GM20431 (cell line): ENCODE measurements at regions not wholly inside any gene's neighbourhood (a gene's known extent, or its start where the extent isn't known, plus 50 kb on each side); places are given as distances from the start of the nearest gene placed in this dataset.

Experiments
- in situ Hi-C: fragments of 300-500 bp; cut with MseI, MboI; formaldehyde crosslinking; loops from one replicate; pipeline ENCODE4 v1.15.0; 2020; ENCODE audit warnings: low sequenced_read_pairs; ENCODE audit not compliant: unreplicated experiment

DNA sequence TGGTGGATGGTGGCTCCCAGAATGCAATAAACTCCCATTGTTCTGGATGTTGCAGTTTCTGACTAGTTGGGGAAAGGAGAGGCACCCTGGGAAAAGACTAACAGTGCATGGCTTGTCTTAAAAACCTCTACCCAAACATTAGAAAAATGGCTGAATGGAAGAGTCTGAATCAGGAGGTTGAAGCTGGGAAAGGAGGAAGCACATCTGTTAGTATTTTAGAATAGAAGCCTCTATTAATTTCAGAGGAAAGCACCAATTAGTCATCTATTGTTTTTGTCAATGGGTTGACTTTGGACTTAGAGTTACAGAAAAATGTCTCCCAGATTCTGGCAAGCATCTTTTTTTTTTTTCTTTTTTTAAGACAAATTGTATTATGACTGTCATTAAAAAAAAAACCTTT, 56.1 kb upstream of the ELMO1 start:
- in situ Hi-C loops = loop anchor here (25.0 kb wide), 1 partner anchor 332 kb away; the partner anchor contains the start of gene NME8

DNA sequence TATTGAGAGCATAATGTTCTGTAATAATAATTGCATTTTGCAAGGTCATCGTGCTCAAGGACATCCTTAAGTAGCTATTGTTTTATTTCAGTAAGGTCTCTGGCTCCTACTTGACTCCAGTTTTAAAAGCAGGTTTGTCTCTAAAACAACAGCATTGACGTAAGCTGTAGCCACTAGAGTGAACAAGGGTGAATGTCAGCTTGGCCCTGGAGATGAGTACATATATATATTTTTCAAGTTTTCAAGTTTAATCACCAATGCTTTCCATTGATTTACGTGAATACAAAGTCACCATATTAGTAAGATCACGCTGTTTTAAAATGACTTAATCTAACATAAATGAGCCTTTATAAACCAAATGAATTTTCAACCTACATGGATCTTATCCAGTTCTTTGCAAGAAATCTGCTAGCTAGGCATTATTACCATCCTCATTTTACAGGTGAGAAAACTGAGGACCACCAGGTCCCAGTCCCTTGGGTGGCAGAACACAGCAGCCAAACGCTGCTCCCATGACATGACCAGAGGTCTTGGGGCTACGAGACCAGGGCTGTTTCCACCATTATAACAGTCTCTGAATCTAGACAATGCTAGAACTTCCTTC, 57.2 kb upstream of the ELMO1 start:
- in situ Hi-C loops = loop anchor here (25.0 kb wide), 1 partner anchor 331 kb away; the partner anchor contains the start of gene NME8

DNA sequence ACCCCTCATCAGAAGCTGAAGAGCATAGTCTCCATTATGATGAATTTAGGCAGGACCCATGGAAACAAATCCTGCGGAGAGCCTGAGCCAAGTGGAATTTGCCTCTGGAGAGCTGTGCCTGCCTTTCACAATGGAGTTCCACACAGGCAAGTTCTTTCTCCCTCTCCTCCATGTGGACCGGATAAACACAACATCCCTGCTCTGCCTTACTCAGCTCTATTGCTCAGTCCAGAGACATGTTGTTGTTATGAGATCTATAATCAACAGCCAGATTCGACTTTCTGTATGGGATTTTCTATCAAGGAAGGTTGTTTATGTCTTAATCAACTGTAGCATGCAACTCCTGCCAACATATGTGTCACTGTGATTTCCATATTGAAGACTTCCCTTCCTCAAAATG, 59.5 kb upstream of the ELMO1 start:
- in situ Hi-C loops = loop anchor here (25.0 kb wide), 1 partner anchor 329 kb away; the partner anchor contains the start of gene NME8

DNA sequence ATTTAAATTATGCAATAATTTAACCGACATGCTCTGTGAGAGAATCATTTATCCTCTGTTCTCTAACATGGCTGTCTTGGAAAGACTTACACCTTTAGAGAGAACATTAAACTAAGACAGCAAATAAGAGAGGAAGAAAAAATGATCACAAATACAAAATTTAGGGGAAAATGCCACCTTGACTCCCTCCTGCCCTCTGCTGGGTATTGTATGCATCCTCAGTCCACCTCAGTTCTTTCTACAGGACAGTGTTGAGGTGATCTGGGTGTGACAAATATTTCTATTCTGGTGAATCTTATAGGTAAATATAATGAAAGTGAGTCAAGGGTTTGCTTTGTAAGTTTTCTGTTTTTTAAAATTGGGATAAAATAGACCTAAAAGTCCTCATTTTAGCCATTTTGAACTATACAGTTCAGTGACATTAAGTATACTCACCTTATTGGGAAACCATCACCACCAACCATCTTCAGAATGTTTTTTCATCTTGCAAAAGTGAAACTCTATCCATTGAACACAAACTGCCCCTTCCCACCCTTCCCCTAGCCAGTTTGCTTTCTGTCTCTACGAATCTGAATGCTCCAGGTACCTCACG, 61.5 kb upstream of the ELMO1 start:
- in situ Hi-C loops = loop anchor here (25.0 kb wide), 1 partner anchor 327 kb away; the partner anchor contains the start of gene NME8

DNA sequence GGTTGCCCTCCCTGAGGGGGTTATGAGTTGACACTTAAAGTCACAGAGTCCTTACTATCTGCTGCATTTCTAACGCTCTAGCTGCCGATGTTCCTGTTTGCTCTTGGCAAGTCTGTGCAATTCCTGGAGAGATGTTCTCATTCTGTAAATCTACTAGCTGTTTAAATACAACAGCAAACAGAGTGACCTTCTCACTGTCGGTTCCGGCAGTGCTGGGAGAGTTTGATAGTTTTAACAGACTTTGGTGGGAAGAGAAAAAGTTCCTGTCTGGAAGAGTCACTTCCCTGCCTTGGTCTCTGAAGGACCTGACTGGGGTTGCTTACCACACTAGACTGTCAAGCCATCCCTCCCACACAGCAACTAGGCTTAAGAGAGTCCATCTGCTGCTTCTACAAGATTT, 63.3 kb upstream of the ELMO1 start:
- in situ Hi-C loops = loop anchor here (25.0 kb wide), 1 partner anchor 325 kb away; the partner anchor contains the start of gene NME8

DNA sequence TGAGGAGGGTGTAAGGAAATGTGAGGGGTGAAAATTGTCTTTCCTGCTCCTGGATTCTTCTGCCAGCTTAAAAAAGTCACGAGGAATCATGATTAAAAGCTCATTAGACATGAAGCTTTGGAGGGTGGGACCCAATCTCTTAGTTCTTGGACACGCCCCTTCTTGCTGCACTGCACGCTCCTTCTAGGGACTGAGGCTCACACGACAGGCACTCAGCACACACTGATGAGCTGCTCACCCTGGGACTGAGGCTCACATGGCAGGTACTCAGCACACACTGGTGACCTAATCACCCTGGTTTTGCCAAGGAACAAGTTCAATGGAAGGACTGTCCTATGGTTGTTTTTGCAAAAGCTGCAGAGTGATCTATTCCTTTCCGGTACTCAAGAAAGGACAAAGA, 65.8 kb upstream of the ELMO1 start:
- in situ Hi-C loops = loop anchor here (25.0 kb wide), 1 partner anchor 323 kb away; the partner anchor contains the start of gene NME8

DNA sequence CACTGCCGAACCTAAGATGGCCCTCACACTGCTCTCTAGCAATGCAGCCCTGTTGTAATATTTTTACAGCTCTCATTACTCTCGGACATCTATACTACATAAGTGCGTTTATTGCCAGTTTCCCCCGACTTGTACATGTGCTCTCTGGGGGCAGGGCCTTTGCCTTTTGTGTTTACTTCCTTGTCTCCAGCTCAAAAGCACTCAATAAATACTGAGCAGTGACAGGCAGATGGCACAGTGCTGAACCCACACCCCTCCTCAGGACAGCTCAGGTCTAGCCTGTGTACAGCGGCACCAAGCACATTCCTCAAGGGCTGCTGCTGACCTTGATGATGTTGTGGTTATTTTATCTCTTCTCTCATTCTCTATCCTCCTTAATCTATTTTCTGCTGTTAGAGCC, 68.0 kb upstream of the ELMO1 start:
- in situ Hi-C loops = loop anchor here (25.0 kb wide), 1 partner anchor 321 kb away; the partner anchor contains the start of gene NME8

DNA sequence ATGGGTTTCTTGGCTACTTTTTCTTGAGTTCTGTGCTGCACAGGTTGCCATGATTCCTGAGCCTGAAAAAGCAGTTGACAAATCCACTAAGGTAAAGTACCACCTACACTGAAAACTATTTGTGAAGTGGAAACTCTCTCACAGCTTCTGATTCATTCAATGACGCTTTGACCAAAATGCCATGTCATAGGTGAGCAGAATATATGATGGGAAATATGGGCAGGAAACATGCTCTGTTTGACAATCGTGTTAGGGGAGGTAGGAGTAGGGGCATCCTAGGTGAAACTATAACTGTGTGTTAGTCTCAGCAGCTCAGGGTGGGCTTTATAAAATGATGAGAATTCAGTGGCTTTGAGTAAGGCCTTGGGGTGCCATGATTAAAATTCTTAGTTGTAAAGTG, 69.6 kb upstream of the ELMO1 start:
- in situ Hi-C loops = loop anchor here (25.0 kb wide), 1 partner anchor 319 kb away; the partner anchor contains the start of gene NME8

DNA sequence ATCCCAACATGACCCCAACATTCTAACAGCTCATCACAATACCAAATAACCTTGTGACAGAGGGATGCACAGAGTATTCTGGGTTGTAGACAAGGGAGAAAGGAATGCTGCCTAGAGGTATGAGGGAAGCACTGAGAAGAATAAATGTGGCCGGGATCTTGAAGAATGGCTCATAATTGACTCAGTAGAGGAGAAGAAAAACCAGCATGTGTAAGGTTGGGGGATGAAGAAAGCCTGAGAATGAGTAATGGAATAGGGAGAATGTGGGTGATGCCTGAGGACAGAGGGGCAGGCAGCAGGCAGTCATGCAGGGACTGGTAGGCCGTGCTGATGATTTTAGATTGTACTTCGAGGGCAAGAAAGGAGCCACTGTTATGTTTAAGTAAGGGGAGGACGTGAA, 75.4 kb upstream of the ELMO1 start:
- in situ Hi-C loops = loop anchor here (25.0 kb wide), 1 partner anchor 313 kb away; the partner anchor contains the start of gene NME8

DNA sequence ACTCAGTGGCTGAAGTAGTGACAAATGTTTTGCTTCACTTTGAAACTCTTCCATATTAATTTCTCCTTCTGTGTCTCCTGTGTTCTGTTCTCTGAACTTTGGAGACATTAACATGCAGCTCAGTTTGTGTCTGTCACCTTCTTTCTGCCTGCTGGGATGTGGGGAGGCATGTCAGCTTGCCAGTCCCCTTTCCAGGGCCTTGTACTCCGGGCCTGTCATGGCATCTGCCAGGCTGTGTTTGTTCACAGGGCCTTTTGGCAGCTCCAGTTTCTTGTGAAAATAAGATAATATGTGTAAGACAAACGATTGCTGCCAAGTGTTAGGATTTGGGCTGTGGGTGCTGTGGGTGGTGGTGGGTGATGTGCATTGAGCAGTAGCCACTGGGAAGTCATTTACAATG, 76.1 kb upstream of the ELMO1 start:
- in situ Hi-C loops = loop anchor here (25.0 kb wide), 1 partner anchor 313 kb away; the partner anchor contains the start of gene NME8

DNA sequence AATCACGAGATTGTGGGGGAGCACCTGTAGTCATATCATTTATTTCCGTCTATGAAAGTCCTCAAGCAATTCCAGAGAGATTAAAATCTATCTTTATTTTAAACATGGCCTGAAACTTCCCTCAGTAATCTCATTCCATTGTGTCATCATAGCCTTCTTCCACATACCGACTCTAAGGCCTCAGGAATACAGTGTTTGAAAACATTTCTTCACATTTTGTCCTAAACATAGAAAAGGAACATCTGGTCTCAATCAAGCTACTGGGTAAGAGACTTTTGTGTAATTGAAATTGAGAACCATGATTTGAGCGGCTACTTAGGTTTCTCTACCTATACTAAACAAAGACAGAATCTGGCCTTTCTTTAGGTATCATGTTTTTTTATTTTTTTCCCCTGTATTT, 78.0 kb upstream of the ELMO1 start:
- in situ Hi-C loops = no loop called here

DNA sequence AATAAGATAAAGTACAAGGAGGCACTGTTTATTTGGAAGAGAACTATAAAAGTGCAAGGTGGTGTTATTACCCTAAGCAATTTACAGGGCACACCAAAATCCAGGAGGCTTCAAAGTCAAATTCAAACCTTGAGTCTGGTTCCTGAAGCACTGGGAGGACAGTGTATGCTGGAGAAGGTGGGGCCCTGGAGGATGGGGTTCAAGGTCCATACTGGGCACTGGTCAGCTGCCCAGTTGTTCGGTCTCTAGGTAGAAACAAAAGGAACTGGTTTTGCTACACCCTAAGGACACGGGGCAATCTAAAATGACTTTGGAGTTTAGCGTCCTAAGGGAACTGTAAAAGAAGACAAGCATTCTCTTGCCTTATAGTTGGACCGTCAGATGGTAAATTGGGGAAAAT, 78.4 kb upstream of the ELMO1 start:
- in situ Hi-C loops = no loop called here

DNA sequence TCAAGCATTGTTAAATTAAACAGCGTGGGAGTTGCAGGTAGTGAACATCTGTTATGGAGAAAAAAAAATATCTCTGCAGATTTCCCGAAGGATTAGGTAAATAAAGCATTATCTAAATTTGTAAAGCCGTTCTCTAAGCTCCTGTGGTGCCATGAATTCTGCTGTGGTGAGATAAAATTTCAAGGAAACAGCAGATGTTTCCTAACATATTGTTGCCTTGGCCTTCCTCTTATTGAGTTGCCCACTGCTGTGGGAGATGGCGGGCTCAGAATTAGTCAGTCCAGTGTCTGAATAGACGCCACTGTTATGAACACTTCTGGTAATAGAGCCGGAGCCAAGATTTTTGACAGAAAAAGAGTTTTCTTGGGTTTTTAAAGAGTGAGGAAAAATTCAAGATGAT, 82.6 kb upstream of the ELMO1 start:
- in situ Hi-C loops = no loop called here

DNA sequence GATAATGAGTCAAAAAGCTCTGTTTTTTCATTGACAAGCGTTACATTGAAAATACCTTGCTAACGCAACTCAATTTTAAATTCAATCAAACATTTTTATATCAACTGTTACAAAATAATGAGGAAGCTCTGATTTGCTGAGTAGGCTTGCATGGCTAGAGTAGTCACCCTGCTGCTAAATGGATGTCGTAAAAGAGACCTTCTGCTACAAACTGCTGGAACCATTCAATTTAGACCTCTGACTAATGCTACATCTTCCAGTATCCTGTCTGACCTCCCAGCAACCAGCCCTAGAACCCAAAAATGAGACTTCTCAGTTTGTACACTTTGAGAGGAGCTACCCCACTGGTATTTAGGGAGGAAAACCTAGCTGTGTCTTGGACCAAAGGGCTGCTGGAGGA, 84.0 kb upstream of the ELMO1 start:
- in situ Hi-C loops = no loop called here

DNA sequence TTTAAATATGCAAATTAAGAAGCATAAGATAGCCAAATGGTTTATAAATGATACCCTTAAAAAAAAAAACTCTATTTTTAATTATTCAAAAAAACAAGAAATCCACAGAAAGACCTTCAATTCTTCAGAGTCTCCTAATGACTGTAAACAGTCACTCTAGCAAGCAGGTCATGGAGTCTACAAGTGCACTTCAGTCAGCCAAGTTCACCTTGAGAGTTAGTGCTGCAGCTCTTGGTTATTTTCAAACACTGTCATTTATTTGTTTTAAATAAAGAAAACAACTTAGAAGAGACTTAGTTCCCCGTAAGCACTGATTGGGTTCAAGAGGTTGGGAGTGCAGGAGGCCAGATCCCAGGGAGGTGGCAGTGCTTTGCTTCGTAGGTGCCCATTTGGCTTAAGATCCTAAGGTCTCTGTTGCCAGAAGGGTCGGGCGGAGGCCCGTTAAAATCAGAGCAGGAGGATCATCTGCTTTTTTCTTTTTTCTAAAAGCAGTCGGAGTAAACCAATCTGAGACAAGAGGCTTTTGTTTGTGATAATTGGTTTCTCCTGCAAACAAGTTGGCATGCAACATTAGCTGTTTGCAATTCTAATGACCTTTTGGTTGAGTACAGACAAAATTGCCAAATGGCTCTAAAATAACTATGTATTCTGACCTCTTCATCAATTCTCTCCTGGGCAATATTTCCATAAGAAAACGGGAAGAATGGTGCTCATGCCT, 86.4 kb upstream of the ELMO1 start:
- in situ Hi-C loops = no loop called here

DNA sequence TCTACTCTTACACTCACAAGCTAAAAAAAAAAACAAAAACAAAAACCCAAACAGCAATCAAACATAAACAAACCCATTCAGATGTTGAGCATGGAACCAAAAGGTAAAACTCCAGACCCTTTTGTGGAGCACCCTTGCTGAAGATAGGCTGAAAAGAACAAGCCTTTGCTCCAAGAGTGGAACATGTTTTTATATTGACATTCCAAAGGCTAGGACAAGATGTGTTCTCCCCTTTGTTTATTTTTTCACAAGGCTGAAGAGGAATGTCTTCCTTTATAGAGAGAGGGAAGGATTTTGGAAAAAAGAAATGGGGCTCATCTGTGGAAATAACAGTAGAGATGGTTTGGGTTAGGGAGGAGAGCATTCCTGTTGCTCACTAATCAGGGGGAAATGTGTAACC, 87.2 kb upstream of the ELMO1 start:
- in situ Hi-C loops = no loop called here

DNA sequence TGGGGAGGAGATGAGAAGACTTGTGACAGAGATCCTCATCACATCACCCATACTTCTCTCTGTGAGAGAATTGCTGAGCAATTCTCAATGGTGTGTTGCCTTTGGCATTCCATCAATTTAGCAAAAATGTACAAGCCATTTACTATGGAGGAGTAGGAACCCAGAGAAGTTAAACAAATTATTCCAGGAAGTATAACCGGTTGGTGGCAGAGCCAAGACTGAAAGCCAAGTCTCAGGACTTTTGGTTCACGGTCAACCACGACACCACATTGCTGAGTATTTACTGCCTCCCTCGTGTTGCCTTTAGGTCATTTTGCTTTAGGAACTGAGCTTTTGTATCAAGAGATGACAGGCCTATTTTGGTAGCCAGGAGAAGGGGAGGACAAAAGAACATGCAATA, 88.0 kb upstream of the ELMO1 start:
- in situ Hi-C loops = no loop called here

DNA sequence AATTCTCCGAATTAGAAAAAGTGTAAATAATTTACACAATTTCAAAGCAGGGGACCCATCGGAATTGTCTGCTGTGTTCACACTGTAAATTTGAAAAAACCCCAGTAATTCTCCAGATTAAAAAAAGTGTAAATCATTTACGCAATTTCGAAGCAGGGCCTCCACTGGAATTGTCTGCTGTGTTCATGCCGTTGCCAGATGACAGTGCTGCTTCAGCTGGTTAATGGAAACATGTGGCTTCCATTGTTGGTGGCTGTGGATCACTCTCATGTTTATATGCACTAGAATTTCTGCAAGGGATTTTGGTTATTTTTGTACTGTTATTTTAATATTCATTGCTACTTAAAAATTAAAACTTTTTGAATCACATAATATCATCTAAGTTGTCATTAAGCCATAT, 88.8 kb upstream of the ELMO1 start:
- in situ Hi-C loops = no loop called here

DNA sequence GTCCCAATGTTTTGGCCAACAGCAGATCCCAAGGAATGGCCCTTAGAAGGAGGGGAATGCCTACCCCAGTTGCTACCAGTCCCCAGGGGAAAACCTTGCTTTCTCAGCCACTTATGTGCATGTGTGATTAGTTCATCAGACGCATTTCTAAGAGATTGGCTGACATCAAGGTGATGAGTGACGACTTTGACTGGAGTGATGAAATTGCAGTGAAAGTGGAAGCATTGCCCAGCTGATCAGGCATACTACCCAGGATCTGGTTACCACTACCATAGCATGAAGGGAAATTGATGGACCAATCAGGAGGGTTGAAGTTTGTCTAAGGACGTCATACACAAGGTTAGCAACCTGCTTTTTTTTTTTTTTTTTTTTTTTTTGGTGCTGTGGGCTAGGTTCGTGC, 90.3 kb upstream of the ELMO1 start:
- in situ Hi-C loops = no loop called here

DNA sequence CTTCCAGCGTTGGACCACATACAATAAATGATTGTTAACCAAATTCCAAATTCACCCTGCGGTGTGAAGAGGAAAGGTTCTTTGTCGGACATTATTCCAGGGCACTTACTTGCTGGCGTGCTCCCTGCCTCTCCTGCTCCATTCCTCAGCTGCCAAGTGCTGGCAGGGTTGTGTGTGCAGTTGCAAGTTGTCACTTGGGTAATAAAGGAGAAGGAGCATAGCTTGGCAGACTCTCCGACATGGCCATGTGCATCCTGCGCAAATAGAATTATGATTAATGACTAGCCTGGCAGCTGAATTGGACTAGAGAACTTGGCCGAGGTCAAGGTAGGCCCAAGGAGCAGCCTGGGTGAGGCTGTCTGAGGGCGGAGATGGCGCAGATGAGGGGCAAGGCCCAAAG, 92.3 kb upstream of the ELMO1 start:
- in situ Hi-C loops = no loop called here
